ENCODE measurements at regions not wholly inside any gene's neighbourhood (a gene's known extent, or its start where the extent isn't known, plus 50 kb on each side); places are given as distances from the start of the nearest gene placed in this dataset.

DNA sequence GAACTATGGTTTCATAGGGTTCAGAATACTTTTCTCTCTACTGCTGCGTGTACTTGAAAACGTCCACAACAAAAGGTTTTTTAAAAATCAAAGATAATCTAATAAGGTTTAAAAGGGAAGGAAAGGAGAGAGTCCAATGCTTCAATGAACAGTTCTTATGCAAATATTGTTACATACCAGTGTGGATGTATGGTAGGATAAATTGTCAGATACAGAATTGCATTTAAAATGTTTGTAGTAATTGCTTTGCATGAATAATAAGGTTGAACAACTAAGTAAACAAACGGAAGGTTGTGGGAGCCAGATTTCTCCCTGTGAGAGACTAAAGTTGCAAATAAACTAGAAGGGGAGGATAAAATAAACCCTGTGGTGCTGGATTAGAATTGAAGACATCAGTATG lies 53.8 kb upstream of the RBBP8 start:
- no peak for TF ChIP-seq CTCF (IDR thresholded peaks at IDR 0.05; ENCODE audit: insufficient read depth, low read length, poor library complexity, severe bottlenecking)
- no peak for TF ChIP-seq EZH2phosphoT487 (conservative IDR thresholded peaks at IDR 0.05; ENCODE audit: low read length)
